ENCODE measurements at regions not wholly inside any gene's neighbourhood (a gene's known extent, or its start where the extent isn't known, plus 50 kb on each side); places are given as distances from the start of the nearest gene placed in this dataset.

- no peak for DNase-seq (ENCODE audit: low read depth)
- no peak overlapping the region for H3K4me3 ChIP-seq (ENCODE audit: low read depth, low read length)
- TF ChIP-seq CTCF (IDR thresholded peaks at IDR 0.05; ENCODE audit: low read depth, low read length, missing control alignments) = no peak
Observed at GRCh38 chr4:62484357-62484756, 1284.2 kb downstream of the ADGRL3 start.

- H3K4me3 ChIP-seq (ENCODE audit: low read depth, low read length) = no peak overlapping the region
- no peak for DNase-seq (ENCODE audit: low read depth)
- TF ChIP-seq CTCF (IDR thresholded peaks at IDR 0.05; ENCODE audit: low read depth, low read length, missing control alignments) = no peak
Observed at GRCh38 chr4:62482355-62482754, 1282.2 kb downstream of the ADGRL3 start.

GRCh38 chr4:62475596-62475995 lies 1275.5 kb downstream of the ADGRL3 start:
- no peak overlapping the region for H3K4me3 ChIP-seq (ENCODE audit: low read depth, low read length)
- no peak for TF ChIP-seq CTCF (IDR thresholded peaks at IDR 0.05; ENCODE audit: low read depth, low read length, missing control alignments)

GRCh38 chr4:62474802-62475201 lies 1274.7 kb downstream of the ADGRL3 start:
- no peak for DNase-seq (ENCODE audit: low read depth)
- H3K4me3 ChIP-seq (ENCODE audit: low read depth, low read length) = no peak overlapping the region
- no peak for TF ChIP-seq CTCF (IDR thresholded peaks at IDR 0.05; ENCODE audit: low read depth, low read length, missing control alignments)

More at GRCh38 chr4:62475596-62475995, 1275.5 kb downstream of the ADGRL3 start:
- no peak for DNase-seq (ENCODE audit: low read depth)

- TF ChIP-seq CTCF (IDR thresholded peaks at IDR 0.05; ENCODE audit: low read depth, low read length, missing control alignments) = no peak
- no peak overlapping the region for H3K4me3 ChIP-seq (ENCODE audit: low read depth, low read length)
- no peak for DNase-seq (ENCODE audit: low read depth)
Observed at GRCh38 chr4:62471021-62471420, 1270.9 kb downstream of the ADGRL3 start.

GRCh38 chr4:62470421-62470983 lies 1270.4 kb downstream of the ADGRL3 start:
- TF ChIP-seq CTCF (IDR thresholded peaks at IDR 0.05; ENCODE audit: low read depth, low read length, missing control alignments) = no peak
- DNase-seq (ENCODE audit: low read depth) = no peak

GRCh38 chr4:62470020-62470419 lies 1269.9 kb downstream of the ADGRL3 start:
- no peak for TF ChIP-seq CTCF (IDR thresholded peaks at IDR 0.05; ENCODE audit: low read depth, low read length, missing control alignments)
- DNase-seq (ENCODE audit: low read depth) = no peak
- no peak overlapping the region for H3K4me3 ChIP-seq (ENCODE audit: low read depth, low read length)

More at GRCh38 chr4:62470421-62470983, 1270.4 kb downstream of the ADGRL3 start:
- H3K4me3 ChIP-seq (ENCODE audit: low read depth, low read length) = no peak overlapping the region

Measured in GM12864 (cell line).